BJ (cell line): ENCODE measurements at regions not wholly inside any gene's neighbourhood (a gene's known extent, or its start where the extent isn't known, plus 50 kb on each side); places are given as distances from the start of the nearest gene placed in this dataset.

ENCODE experiments used
- CTCF ChIA-PET: fragments of 350-600 bp; formaldehyde crosslinking; extraction: SDS; loops from one replicate; lab custom pipeline; 2021; ENCODE audit warnings: antibody characterized with exemption, inconsistent platforms; lab: Yijun Ruan, JAX
- POLR2A ChIA-PET: fragments of 300-600 bp; sonication (Branson Sonifier 250); formaldehyde crosslinking; extraction: SDS; loops from one replicate; lab custom pipeline; 2021; ENCODE audit warnings: antibody characterized with exemption; lab: Charles Lee
- DNase-seq: peaks from one replicate; pipeline ENCODE4 v3.0.0-alpha.2; 2011; ENCODE audit warnings: low read depth
- H3K27me3 ChIP-seq: 2 replicates; pipeline ENCODE4 v1.6.0; 2011; ENCODE audit warnings: low read length; ENCODE audit not compliant: control insufficient read depth, insufficient read depth
- H3K36me3 ChIP-seq: 2 replicates; pipeline ENCODE4 v1.5.1; 2011; ENCODE audit warnings: low read length; ENCODE audit not compliant: control insufficient read depth, insufficient read depth
- H3K4me3 ChIP-seq: 2 replicates; pipeline ENCODE4 v1.5.1; 2011; ENCODE audit warnings: low read depth, mild to moderate bottlenecking, control low read depth, low read length
- TF ChIP-seq, protein P1 (sequence below): IDR thresholded peaks from 2 replicates; pipeline ENCODE4 v1.5.1; 2011; ENCODE audit warnings: low read depth, mild to moderate bottlenecking, control low read depth, inconsistent platforms, low read length, moderate library complexity; ENCODE audit not compliant: insufficient read depth

DNA sequence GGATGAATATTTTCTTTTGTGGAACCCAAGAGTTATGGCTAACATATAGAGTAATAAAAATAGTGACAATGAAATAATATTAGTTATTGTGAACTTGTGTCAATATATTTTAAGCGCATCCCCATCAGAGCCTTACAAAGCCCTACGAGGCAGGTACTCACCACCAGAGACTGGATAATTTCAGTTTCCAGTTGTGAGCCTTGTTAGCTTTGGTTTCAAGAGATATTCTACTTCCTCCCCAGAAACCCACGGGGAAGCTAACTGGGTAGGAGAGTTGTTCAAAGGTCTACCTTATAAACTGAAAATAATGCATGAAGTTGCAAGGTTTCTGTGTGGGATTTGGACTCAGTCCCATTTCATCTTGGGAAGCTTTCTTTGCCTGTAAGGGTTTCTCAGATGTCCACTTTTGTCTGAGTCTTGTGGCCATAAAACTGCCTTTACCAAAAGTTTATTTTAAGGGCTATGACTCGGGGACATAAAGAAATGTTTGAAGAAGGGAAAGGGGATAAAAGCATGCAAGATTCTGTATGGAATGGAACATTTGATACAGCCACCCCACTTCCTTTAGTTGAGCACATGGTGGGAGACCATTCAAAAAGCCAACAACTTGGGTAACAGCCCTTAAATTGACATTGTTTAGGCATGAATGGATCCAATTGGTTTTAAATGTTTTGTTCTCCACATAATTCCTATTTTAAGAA is 57.4 kb upstream of the ANKRD55 start:
- TF ChIP-seq, protein P1, sequence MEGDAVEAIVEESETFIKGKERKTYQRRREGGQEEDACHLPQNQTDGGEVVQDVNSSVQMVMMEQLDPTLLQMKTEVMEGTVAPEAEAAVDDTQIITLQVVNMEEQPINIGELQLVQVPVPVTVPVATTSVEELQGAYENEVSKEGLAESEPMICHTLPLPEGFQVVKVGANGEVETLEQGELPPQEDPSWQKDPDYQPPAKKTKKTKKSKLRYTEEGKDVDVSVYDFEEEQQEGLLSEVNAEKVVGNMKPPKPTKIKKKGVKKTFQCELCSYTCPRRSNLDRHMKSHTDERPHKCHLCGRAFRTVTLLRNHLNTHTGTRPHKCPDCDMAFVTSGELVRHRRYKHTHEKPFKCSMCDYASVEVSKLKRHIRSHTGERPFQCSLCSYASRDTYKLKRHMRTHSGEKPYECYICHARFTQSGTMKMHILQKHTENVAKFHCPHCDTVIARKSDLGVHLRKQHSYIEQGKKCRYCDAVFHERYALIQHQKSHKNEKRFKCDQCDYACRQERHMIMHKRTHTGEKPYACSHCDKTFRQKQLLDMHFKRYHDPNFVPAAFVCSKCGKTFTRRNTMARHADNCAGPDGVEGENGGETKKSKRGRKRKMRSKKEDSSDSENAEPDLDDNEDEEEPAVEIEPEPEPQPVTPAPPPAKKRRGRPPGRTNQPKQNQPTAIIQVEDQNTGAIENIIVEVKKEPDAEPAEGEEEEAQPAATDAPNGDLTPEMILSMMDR = no peak
- DNase-seq = no peak
- CTCF ChIA-PET = interaction anchor here (4.9 kb wide), 1 partner anchor 13 kb away, joined by 25 read pairs; no protein-coding TSS in a partner anchor

DNA sequence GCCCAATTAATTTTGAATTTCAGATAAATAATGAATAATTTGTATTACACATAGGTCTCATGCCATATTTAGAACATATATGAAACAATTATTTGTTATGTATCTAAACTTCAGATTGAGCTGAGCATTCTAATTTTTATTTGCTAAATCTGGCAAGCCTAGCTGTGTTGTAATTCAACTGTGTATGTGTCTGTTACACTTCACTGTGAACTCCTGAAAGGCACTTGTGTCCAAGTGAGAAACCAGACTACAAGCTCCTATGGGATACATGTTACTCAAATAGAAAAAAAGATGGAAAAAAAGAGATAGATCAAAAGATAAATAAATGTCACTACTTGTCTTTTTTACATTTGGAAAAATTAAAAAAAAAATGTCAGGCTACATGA is 56.5 kb upstream of the ANKRD55 start:
- H3K4me3 ChIP-seq = no peak overlapping the region
- POLR2A ChIA-PET = no interaction called here
- H3K27me3 ChIP-seq = no peaks in the 10 kb centered on the region
- CTCF ChIA-PET = interaction anchor here (4.9 kb wide), 1 partner anchor 14 kb away, joined by 25 read pairs; no protein-coding TSS in a partner anchor
- no peaks in the 10 kb centered on the region for H3K36me3 ChIP-seq
- DNase-seq = no peak
- TF ChIP-seq, protein P1 = no peak

More for the DNA sequence above, 57.4 kb upstream of the ANKRD55 start:
- Histone ChIP-seq H3K4me3 (no peak overlapping the region), H3K27me3 (no peaks in the 10 kb centered on the region), H3K36me3 (no peaks in the 10 kb centered on the region)
- POLR2A ChIA-PET = no interaction called here

DNA sequence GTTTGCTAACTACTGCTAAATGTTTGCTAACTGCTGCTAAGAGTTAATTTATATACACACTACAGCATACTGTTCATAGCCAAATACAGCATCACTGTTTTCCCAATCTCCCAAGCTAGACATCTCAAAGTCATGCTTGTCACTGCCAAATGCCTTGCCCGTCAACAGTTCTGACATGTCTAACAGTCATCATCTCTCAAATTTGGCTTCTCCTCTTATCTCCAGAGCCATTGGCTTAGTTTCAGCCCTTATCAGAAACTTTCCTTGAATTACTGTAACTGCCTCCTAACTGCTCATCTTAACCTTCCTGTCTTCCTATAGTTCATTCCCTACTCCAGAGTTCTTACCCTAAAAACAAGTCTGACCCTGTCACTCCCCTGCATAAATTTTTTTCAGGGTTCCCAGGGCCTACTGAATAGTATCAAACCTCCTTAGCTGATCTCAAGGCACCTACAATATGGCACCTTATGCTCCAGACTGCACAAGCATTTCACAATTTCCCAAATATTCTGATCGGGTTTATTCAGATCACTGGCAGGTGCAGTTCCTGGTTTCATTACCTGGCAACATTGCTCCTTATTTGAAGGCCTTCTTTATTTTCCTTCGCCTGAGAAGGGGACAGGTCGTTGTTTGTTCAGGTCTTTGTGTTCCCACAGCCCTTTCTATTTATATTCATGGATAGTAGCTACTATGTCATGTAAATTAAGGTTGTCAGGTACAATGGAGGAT is 55.9 kb upstream of the ANKRD55 start:
- TF ChIP-seq, protein P1 = no peak
- ChIA-PET POLR2A (no interaction called here), CTCF (interaction anchor here (0.8 to 4.9 kb wide), 2 partner anchors 15 to 18 kb away, joined by 3 to 25 read pairs; no protein-coding TSS in a partner anchor)
- Histone ChIP-seq H3K27me3 (no peaks in the 10 kb centered on the region), H3K4me3 (no peak overlapping the region), H3K36me3 (no peaks in the 10 kb centered on the region)
- DNase-seq = no peak

DNA sequence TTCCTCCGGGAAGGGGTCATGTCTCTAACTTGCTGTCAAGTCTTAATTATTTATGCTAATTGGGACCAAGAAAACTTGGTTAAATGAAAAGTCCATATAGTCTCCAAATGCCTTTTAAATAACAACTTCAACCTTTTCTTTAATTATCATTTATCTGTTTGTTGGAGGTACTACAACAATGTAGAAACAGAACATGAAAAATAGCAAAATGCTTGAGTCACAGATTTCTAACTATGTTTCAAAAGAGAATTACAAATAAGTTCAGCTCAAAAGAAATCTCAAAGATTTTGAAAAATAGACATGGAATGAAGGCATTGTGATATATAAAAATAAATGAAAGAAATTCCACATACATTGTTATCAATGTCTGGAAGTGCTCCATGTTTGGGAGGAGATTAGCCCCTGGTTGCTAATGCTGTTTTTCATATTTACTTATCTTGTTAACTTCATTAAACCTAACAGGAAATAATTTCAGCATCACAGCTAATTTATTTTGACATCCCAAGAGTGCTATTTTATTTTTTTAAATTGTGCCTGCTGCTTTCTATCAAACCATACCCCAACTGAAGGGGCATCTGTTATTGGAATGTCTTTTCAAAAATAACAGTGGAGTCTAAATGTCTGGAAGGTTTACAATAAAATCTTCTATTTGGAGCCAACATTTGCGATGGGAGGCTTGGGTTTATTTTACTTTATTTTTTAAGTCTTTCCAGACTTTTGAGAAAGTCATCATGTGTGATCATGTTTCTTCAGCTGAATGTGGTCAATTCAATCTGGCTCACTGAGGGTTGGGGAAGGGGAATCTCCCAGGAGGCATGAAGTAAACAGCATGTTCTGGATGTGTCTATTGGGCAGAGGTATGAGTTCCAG is 53.1 kb upstream of the ANKRD55 start:
- ChIA-PET CTCF (interaction anchor here (1.0 kb wide), 2 partner anchors 15 to 16 kb away, joined by 3 to 7 read pairs; no protein-coding TSS in a partner anchor), POLR2A (no interaction called here)
- TF ChIP-seq, protein P1 = no peak
- no peak for DNase-seq
- H3K36me3 ChIP-seq = no peaks in the 10 kb centered on the region
- H3K4me3 ChIP-seq = no peak overlapping the region
- H3K27me3 ChIP-seq = no peaks in the 10 kb centered on the region
